ENCODE measurements at regions not wholly inside any gene's neighbourhood (a gene's known extent, or its start where the extent isn't known, plus 50 kb on each side); places are given as distances from the start of the nearest gene placed in this dataset.

DNA sequence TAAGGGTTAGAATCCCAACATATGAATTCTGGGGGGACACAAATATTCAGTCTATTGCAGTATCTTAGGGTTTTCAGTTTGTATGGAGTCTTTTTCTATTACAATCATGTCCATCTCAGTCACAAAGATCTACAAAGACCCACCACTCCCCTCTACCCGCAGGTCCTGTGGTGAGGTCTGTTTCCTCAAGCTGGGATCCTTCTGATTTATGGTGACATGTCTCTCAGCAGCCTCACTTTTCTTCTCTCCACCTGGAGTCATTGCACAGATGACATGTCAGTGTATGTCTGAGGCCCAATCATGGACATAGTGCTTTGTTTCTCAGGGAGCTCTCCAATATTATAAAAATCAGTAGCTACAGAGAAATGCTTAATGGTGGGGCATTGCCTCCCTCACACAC, 113.4 kb upstream of the RAB27B start:
- Histone ChIP-seq H2AFZ (ENCODE audit: low read depth, low read length) (no peak overlapping the region), H3K4me3 (no peak overlapping the region), H3K27ac (ENCODE audit: extremely low read depth, low read depth, low read length) (no peak overlapping the region), H3K9ac (ENCODE audit: insufficient read depth in 1 of 2, low read depth in 2 of 2, low read length in 2 of 2) (no peak overlapping the region), H3K4me1 (replicated peaks in 1 of 2; ENCODE audit: control insufficient read depth in 2 of 2, insufficient read depth in 2 of 2, low read length in 2 of 2) (no peaks in the 10 kb centered on the region; a peak in 1 of 5 replicates), H3K9me1 (ENCODE audit: control insufficient read depth, insufficient read depth, low read length) (no peaks in the 10 kb centered on the region), H3K9me3 (replicated peaks; ENCODE audit: control insufficient read depth, insufficient read depth, low read depth, low read length) (no peaks in the 10 kb centered on the region), H3K36me3 (ENCODE audit: control insufficient read depth, insufficient read depth, low read length) (no peaks in the 10 kb centered on the region), H3K4me2 (ENCODE audit: insufficient read depth, low read length) (no peak overlapping the region), H3K79me2 (ENCODE audit: control insufficient read depth, insufficient read depth, low read length) (no peaks in the 10 kb centered on the region), H4K20me1 (replicated peaks; ENCODE audit: control insufficient read depth, insufficient read depth, low read length) (no peaks in the 10 kb centered on the region), H3K27me3 (ENCODE audit: control insufficient read depth in 2 of 2, insufficient read depth in 2 of 2, low read length in 2 of 2) (no peaks in the 10 kb centered on the region)
- CTCF ChIA-PET (ENCODE audit: low intra/inter-chr PET ratio): no interaction called here
- ATAC-seq (no peak), FAIRE-seq (no peak), DNase-seq (ENCODE audit: extremely low read depth in 1 of 4, low spot score in 3 of 4) (no peak)
- in situ Hi-C loops (cut with MboI) (no loop called here), intact Hi-C loops (cut with micrococcal nuclease) (no loop called here)
- POLR2A ChIA-PET: no interaction called here
- no TSS peak for BruUV-seq (replicated peaks)
- TF ChIP-seq NCOR1 (IDR thresholded peaks at IDR 0.05) (no peak), RBM17 (IDR thresholded peaks at IDR 0.05; ENCODE audit: borderline replicate concordance, low read depth, low read length) (no peak)
- TF ChIP-seq, protein P1, sequence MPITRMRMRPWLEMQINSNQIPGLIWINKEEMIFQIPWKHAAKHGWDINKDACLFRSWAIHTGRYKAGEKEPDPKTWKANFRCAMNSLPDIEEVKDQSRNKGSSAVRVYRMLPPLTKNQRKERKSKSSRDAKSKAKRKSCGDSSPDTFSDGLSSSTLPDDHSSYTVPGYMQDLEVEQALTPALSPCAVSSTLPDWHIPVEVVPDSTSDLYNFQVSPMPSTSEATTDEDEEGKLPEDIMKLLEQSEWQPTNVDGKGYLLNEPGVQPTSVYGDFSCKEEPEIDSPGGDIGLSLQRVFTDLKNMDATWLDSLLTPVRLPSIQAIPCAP (CRISPR knock-in tag; IDR thresholded peaks at IDR 0.05; ENCODE audit: borderline replicate concordance): no peak
- WGBS (ENCODE audit: insufficient coverage, low coverage, missing lambda C conversion rate): 0% methylated on average over 1 of the region's 1 CpG

DNA sequence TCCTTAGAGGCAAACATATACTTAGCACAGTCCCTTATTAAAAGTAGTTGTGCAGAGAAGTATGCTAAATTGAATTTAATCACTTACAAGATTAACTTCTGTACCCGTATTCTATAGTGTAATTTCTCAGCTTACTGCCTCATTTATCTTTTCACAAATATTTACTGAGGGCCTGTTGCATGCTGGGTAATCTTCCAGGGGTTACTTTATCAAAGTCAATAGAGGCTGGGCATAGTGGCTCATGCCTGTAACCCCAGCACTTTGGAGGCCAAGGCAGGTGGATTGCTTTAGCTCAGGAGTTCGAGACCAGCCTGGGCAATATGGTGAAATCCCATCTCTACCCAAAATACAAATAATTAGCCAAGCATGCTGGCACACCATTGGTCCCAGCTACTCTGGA, 111.7 kb upstream of the RAB27B start:
- H3K27me3 ChIP-seq (ENCODE audit: control insufficient read depth in 2 of 2, insufficient read depth in 2 of 2, low read length in 2 of 2): no peaks in the 10 kb centered on the region
- H3K4me1 ChIP-seq (replicated peaks in 1 of 2; ENCODE audit: control insufficient read depth in 2 of 2, insufficient read depth in 2 of 2, low read length in 2 of 2): no peaks in the 10 kb centered on the region; a peak in 1 of 5 replicates
- no peaks in the 10 kb centered on the region for H3K36me3 ChIP-seq (ENCODE audit: control insufficient read depth, insufficient read depth, low read length)
- no peaks in the 10 kb centered on the region for H3K9me1 ChIP-seq (ENCODE audit: control insufficient read depth, insufficient read depth, low read length)
- no peak for FAIRE-seq
- H3K9me3 ChIP-seq (replicated peaks; ENCODE audit: control insufficient read depth, insufficient read depth, low read depth, low read length): no peaks in the 10 kb centered on the region
- 23% methylated on average over 2 of the region's 2 CpGs for WGBS (ENCODE audit: insufficient coverage, low coverage, missing lambda C conversion rate)
- ATAC-seq: no peak
- ChIA-PET CTCF (ENCODE audit: low intra/inter-chr PET ratio) (no interaction called here), POLR2A (no interaction called here)
- H4K20me1 ChIP-seq (replicated peaks; ENCODE audit: control insufficient read depth, insufficient read depth, low read length): no peaks in the 10 kb centered on the region
- in situ Hi-C loops (cut with MboI): no loop called here
- H3K79me2 ChIP-seq (ENCODE audit: control insufficient read depth, insufficient read depth, low read length): no peaks in the 10 kb centered on the region
- intact Hi-C loops (cut with micrococcal nuclease): no loop called here
- no peak overlapping the region for H3K4me2 ChIP-seq (ENCODE audit: insufficient read depth, low read length)
- no peak overlapping the region for H3K9ac ChIP-seq (ENCODE audit: insufficient read depth in 1 of 2, low read depth in 2 of 2, low read length in 2 of 2)
- no peak overlapping the region for H3K27ac ChIP-seq (ENCODE audit: extremely low read depth, low read depth, low read length)
- BruUV-seq (replicated peaks): no TSS peak
- H2AFZ ChIP-seq (ENCODE audit: low read depth, low read length): no peak overlapping the region
- no peak for DNase-seq (ENCODE audit: extremely low read depth in 1 of 4, low spot score in 3 of 4)
- no peak overlapping the region for H3K4me3 ChIP-seq
- TF ChIP-seq, protein P2, sequence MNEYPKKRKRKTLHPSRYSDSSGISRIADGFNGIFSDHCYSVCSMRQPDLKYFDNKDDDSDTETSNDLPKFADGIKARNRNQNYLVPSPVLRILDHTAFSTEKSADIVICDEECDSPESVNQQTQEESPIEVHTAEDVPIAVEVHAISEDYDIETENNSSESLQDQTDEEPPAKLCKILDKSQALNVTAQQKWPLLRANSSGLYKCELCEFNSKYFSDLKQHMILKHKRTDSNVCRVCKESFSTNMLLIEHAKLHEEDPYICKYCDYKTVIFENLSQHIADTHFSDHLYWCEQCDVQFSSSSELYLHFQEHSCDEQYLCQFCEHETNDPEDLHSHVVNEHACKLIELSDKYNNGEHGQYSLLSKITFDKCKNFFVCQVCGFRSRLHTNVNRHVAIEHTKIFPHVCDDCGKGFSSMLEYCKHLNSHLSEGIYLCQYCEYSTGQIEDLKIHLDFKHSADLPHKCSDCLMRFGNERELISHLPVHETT (CRISPR knock-in tag; conservative IDR thresholded peaks at IDR 0.05 in 1 of 2, IDR thresholded peaks at IDR 0.05 in 1 of 2): no peak
- TF ChIP-seq, protein P3, sequence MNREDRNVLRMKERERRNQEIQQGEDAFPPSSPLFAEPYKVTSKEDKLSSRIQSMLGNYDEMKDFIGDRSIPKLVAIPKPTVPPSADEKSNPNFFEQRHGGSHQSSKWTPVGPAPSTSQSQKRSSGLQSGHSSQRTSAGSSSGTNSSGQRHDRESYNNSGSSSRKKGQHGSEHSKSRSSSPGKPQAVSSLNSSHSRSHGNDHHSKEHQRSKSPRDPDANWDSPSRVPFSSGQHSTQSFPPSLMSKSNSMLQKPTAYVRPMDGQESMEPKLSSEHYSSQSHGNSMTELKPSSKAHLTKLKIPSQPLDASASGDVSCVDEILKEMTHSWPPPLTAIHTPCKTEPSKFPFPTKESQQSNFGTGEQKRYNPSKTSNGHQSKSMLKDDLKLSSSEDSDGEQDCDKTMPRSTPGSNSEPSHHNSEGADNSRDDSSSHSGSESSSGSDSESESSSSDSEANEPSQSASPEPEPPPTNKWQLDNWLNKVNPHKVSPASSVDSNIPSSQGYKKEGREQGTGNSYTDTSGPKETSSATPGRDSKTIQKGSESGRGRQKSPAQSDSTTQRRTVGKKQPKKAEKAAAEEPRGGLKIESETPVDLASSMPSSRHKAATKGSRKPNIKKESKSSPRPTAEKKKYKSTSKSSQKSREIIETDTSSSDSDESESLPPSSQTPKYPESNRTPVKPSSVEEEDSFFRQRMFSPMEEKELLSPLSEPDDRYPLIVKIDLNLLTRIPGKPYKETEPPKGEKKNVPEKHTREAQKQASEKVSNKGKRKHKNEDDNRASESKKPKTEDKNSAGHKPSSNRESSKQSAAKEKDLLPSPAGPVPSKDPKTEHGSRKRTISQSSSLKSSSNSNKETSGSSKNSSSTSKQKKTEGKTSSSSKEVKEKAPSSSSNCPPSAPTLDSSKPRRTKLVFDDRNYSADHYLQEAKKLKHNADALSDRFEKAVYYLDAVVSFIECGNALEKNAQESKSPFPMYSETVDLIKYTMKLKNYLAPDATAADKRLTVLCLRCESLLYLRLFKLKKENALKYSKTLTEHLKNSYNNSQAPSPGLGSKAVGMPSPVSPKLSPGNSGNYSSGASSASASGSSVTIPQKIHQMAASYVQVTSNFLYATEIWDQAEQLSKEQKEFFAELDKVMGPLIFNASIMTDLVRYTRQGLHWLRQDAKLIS (CRISPR knock-in tag; IDR thresholded peaks at IDR 0.05): no peak
- TF ChIP-seq TGIF2 (CRISPR knock-in tag; IDR thresholded peaks at IDR 0.05): no peak
- TF ChIP-seq, protein P4, sequence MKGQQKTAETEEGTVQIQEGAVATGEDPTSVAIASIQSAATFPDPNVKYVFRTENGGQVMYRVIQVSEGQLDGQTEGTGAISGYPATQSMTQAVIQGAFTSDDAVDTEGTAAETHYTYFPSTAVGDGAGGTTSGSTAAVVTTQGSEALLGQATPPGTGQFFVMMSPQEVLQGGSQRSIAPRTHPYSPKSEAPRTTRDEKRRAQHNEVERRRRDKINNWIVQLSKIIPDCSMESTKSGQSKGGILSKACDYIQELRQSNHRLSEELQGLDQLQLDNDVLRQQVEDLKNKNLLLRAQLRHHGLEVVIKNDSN (CRISPR knock-in tag; IDR thresholded peaks at IDR 0.05): no peak
- TF ChIP-seq SREBF2 (CRISPR knock-in tag; IDR thresholded peaks at IDR 0.05): no peak
- no peak for TF ChIP-seq TRIM24 (IDR thresholded peaks at IDR 0.05)
- no peak for TF ChIP-seq RB1 (IDR thresholded peaks at IDR 0.05; ENCODE audit: low read depth)
